Type B pancreatic cell (in vitro differentiated cells): ENCODE measurements at regions not wholly inside any gene's neighbourhood (a gene's known extent, or its start where the extent isn't known, plus 50 kb on each side); places are given as distances from the start of the nearest gene placed in this dataset.

ENCODE experiments used
- DNase-seq: peaks from one replicate; pipeline ENCODE4 v3.0.0; 2021; ENCODE audit warnings: mixed read lengths; ENCODE audit not compliant: unreplicated experiment; ENCODE audit errors: extremely low spot score
- H3K27ac Mint-ChIP-seq: 2 replicates; pipeline ENCODE4 v1.8.0; 2021; ENCODE audit warnings: mild to moderate bottlenecking, mixed read lengths
- H3K27me3 Mint-ChIP-seq: 2 replicates; pipeline ENCODE4 v1.8.0; 2021; ENCODE audit warnings: mixed read lengths
- H3K36me3 Mint-ChIP-seq: 2 replicates; pipeline ENCODE4 v1.8.0; 2021; ENCODE audit warnings: mixed read lengths
- H3K4me1 Mint-ChIP-seq: one replicate; pipeline ENCODE4 v1.8.0; 2021; ENCODE audit warnings: mixed read lengths; ENCODE audit not compliant: unreplicated experiment
- H3K4me3 Mint-ChIP-seq: 2 replicates; pipeline ENCODE4 v1.8.0; 2021; ENCODE audit warnings: mild to moderate bottlenecking, mixed read lengths
- H3K9me3 Mint-ChIP-seq: 2 replicates; pipeline ENCODE4 v1.8.0; 2021; ENCODE audit warnings: mixed read lengths
- CTCF ChIP-seq: fragments of 200-600 bp; sonication (generic); conservative IDR thresholded peaks from 2 replicates; pipeline ENCODE4 v1.5.0; 2021; ENCODE audit warnings: antibody characterized with exemption, mild to moderate bottlenecking

GRCh38 chr14:84456946-84457345, 1073.0 kb upstream of the FLRT2 start:
- no peak for TF ChIP-seq CTCF
- no peaks in the 10 kb centered on the region for H3K4me1 Mint-ChIP-seq
- no peaks in the 10 kb centered on the region for H3K9me3 Mint-ChIP-seq
- H3K27me3 Mint-ChIP-seq = peaks cover 6% of the 10 kb centered on the region
- DNase-seq = no peak
- H3K27ac Mint-ChIP-seq = no peak overlapping the region
- H3K4me3 Mint-ChIP-seq = no peak overlapping the region
- no peaks in the 10 kb centered on the region for H3K36me3 Mint-ChIP-seq

GRCh38 chr14:84458881-84459280, 1071.1 kb upstream of the FLRT2 start:
- Mint-ChIP-seq H3K9me3 (no peaks in the 10 kb centered on the region), H3K27ac (no peak overlapping the region), H3K27me3 (peaks cover 6% of the 10 kb centered on the region), H3K4me3 (no peak overlapping the region), H3K4me1 (no peaks in the 10 kb centered on the region), H3K36me3 (no peaks in the 10 kb centered on the region)
- no peak for DNase-seq
- no peak for TF ChIP-seq CTCF

- no peak for DNase-seq
- TF ChIP-seq CTCF = no peak
- Mint-ChIP-seq H3K36me3 (no peaks in the 10 kb centered on the region), H3K9me3 (no peaks in the 10 kb centered on the region), H3K4me1 (peaks cover 11% of the 10 kb centered on the region), H3K4me3 (no peak overlapping the region), H3K27ac (no peak overlapping the region), H3K27me3 (no peaks in the 10 kb centered on the region)
Measured at GRCh38 chr14:84465880-84466279, 1064.1 kb upstream of the FLRT2 start.

GRCh38 chr14:84468153-84468552, 1061.8 kb upstream of the FLRT2 start:
- H3K9me3 Mint-ChIP-seq = no peaks in the 10 kb centered on the region
- no peak for TF ChIP-seq CTCF
- peaks cover 11% of the 10 kb centered on the region for H3K4me1 Mint-ChIP-seq
- no peak overlapping the region for H3K4me3 Mint-ChIP-seq
- H3K27me3 Mint-ChIP-seq = no peaks in the 10 kb centered on the region
- no peak for DNase-seq
- no peaks in the 10 kb centered on the region for H3K36me3 Mint-ChIP-seq
- H3K27ac Mint-ChIP-seq = no peak overlapping the region

GRCh38 chr14:84477996-84478395, 1051.9 kb upstream of the FLRT2 start:
- Mint-ChIP-seq H3K4me3 (no peak overlapping the region), H3K27me3 (no peaks in the 10 kb centered on the region), H3K27ac (no peak overlapping the region), H3K9me3 (no peaks in the 10 kb centered on the region), H3K4me1 (peaks cover 7% of the 10 kb centered on the region), H3K36me3 (no peaks in the 10 kb centered on the region)
- TF ChIP-seq CTCF = no peak
- DNase-seq = no peak
